ENCODE measurements at regions not wholly inside any gene's neighbourhood (a gene's known extent, or its start where the extent isn't known, plus 50 kb on each side); places are given as distances from the start of the nearest gene placed in this dataset.

- Histone ChIP-seq H3K27ac (ENCODE audit: control insufficient read depth, insufficient read depth) (no peak overlapping the region), H3K36me3 (ENCODE audit: control insufficient read depth in 2 of 2, insufficient read depth in 2 of 2, low read length in 1 of 2) (no peaks in the 10 kb centered on the region), H2AFZ (ENCODE audit: control insufficient read depth, low read depth, low read length) (no peak overlapping the region), H3K4me2 (ENCODE audit: control insufficient read depth, insufficient read depth) (no peak overlapping the region), H3K79me2 (ENCODE audit: control insufficient read depth, insufficient read depth, low read length) (no peaks in the 10 kb centered on the region), H4K20me1 (ENCODE audit: control insufficient read depth, insufficient read depth) (no peaks in the 10 kb centered on the region), H3K27me3 (replicated peaks in 1 of 2; ENCODE audit: control insufficient read depth in 2 of 2, insufficient read depth in 2 of 2, low read length in 1 of 2) (no peaks in the 10 kb centered on the region), H3K9me3 (replicated peaks; ENCODE audit: control insufficient read depth, insufficient read depth, low read length) (no peaks in the 10 kb centered on the region; the same call in 2 of the 3 replicates), H3K4me1 (ENCODE audit: control insufficient read depth, insufficient read depth, low read length) (peaks cover 8% of the 10 kb centered on the region), H3K4me3 (no peak overlapping the region), H3K9ac (ENCODE audit: control insufficient read depth, insufficient read depth, low read length) (no peak overlapping the region)
- in situ Hi-C loops (cut with MboI) (no loop called here), intact Hi-C loops (cut with micrococcal nuclease; ENCODE audit: unreplicated experiment) (no loop called here)
- no TSS peak for BruUV-seq (replicated peaks)
- no peak for TF ChIP-seq SMARCA5 (IDR thresholded peaks at IDR 0.05)
- TF ChIP-seq RFX5 (IDR thresholded peaks at IDR 0.05; ENCODE audit: low read depth, low read length), result no peak
- no peak for TF ChIP-seq MXI1 (IDR thresholded peaks at IDR 0.05; ENCODE audit: low read depth, low read length)
- TF ChIP-seq ZNF274 (IDR thresholded peaks at IDR 0.05; ENCODE audit: insufficient read depth, insufficient read length), result no peak
- TF ChIP-seq MYB (IDR thresholded peaks at IDR 0.05; ENCODE audit: borderline replicate concordance, low read depth, low read length), result no peak
- no peak for TF ChIP-seq ASH2L (IDR thresholded peaks at IDR 0.05; ENCODE audit: borderline replicate concordance, low read depth)
- TF ChIP-seq ZBTB40 (IDR thresholded peaks at IDR 0.05; ENCODE audit: borderline replicate concordance), result no peak
- no peak for TF ChIP-seq WRNIP1 (IDR thresholded peaks at IDR 0.05; ENCODE audit: borderline replicate concordance, low read depth, low read length)
- TF ChIP-seq TAF1 (IDR thresholded peaks at IDR 0.05; ENCODE audit: borderline replicate concordance, low read depth, low read length), result no peak
- TF ChIP-seq CREB1 (IDR thresholded peaks at IDR 0.05; ENCODE audit: low read depth), result no peak
- no peak for ATAC-seq
- 20% methylated on average over 4 of the region's 4 CpGs for WGBS (ENCODE audit: insufficient coverage, insufficient replicate concordance, low lambda C conversion rate, missing lambda C conversion rate)
- RAD21 ChIA-PET (ENCODE audit: unreplicated experiment), result no interaction called here
- CTCF ChIA-PET, result interaction anchor here (1.8 kb wide), 1 partner anchor 120 kb away, joined by 4 read pairs; no protein-coding TSS in a partner anchor
- SMC1A ChIA-PET (ENCODE audit: uncharacterized antibody, unreplicated experiment), result no interaction called here
- POLR2A ChIA-PET, result no interaction called here
- DNase-seq (ENCODE audit: low read depth, low spot score), result no peak
- FAIRE-seq, result no peak
Observed at GRCh38 chr2:40033781-40034180, 254.7 kb upstream of the THUMPD2 start.

All from GM12878 (cell line).